Activated T-helper 2 cell treated with anti-CD3 and anti-CD28 coated beads, Interferon-gamma antibody, Interleukin-2, Interleukin-4, amounts not matched to agents 10 μg/mL and 5 μg/mL and 100 μg/mL, durations not matched to agents 14 hours and 24 hours and 36 hours (primary cell): ENCODE measurements at regions not wholly inside any gene's neighbourhood (a gene's known extent, or its start where the extent isn't known, plus 50 kb on each side); places are given as distances from the start of the nearest gene placed in this dataset.
"Not testable (repeated sequence)": the region's sequence is repeated elsewhere in the genome, so short reads cannot be mapped to it uniquely, and the experiment has no call there.

Source experiments
- DNase-seq: peaks from one replicate; pipeline ENCODE4 v3.0.0; 2021; ENCODE audit warnings: low spot score
- H3K27ac Mint-ChIP-seq: one replicate; pipeline ENCODE4 v1.8.0; 2021; ENCODE audit warnings: mixed read lengths
- H3K27me3 Mint-ChIP-seq: one replicate; pipeline ENCODE4 v1.8.0; 2021; ENCODE audit warnings: low read depth, mixed read lengths
- H3K36me3 Mint-ChIP-seq: one replicate; pipeline ENCODE4 v1.8.0; 2021; ENCODE audit warnings: low read depth, mixed read lengths
- H3K4me1 Mint-ChIP-seq: one replicate; pipeline ENCODE4 v1.8.0; 2021; ENCODE audit warnings: low read depth, mixed read lengths
- H3K4me3 Mint-ChIP-seq: one replicate; pipeline ENCODE4 v1.8.0; 2021; ENCODE audit warnings: low read depth, mild to moderate bottlenecking, moderate library complexity, mixed read lengths
- H3K9me3 Mint-ChIP-seq: one replicate; pipeline ENCODE4 v1.8.0; 2021; ENCODE audit warnings: mixed read lengths
- intact Hi-C: fragments of 100-400 bp; cut with micrococcal nuclease; formaldehyde crosslinking; loops from one replicate; pipeline ENCODE4 v1.15.1; 2023

DNA sequence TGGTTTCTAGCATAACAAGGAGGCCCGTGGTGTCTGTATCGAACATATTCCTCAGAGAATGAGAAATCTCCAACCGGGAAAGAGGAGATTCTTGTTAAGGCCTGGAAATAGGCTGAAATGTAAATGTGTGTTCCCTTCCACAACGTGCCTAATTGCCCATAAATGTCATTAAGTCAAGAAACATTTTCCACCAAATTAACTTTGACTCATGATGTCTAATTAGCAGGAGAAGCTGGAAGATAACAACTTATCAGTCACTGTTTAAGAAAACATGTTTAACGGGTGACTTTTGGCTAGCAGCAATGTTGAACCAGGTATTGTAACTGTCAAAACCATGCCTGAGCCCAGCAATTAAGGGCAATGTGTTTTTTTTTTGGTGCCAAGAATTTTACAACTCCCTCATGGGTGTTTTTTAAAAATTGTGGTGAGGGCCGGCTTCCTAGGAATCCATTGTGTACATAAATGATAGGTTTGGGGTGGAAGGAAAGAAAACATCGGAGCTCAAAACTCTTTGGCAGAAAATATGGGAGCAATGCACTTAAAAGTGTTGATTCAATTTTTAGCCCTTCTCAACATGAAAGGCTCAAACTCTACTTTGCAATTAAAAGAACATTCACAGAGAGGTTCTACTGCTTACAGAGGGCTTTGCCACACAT is 67.0 kb downstream of the OLIG1 start:
- H3K27me3 Mint-ChIP-seq, result peaks cover 9% of the 10 kb centered on the region
- DNase-seq, result no peak
- no peaks in the 10 kb centered on the region for H3K9me3 Mint-ChIP-seq
- no peaks in the 10 kb centered on the region for H3K4me1 Mint-ChIP-seq
- no peak overlapping the region for H3K4me3 Mint-ChIP-seq
- intact Hi-C loops, result no loop called here
- H3K27ac Mint-ChIP-seq, result no peak overlapping the region
- no peaks in the 10 kb centered on the region for H3K36me3 Mint-ChIP-seq

DNA sequence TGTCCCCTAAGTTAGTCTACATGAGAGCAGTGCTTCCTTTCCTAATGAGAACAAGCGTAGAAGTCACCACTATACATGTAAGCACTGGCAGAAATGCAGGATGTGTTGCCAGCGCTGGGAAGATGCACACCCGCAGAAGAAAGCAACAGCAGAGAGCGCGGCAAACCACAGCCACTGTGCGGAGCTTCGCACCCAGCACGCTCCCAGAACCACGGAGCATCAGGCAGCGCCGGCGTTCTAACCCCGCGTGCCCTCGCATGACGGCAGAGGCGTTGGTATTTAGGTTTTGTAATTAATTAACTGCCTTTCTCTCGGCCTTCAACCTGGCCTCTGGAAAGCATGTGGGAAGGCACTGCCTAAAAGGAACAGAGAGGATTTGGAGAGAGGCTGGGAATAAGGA is 69.1 kb downstream of the OLIG1 start:
- Mint-ChIP-seq H3K4me3 (no peak overlapping the region), H3K9me3 (no peaks in the 10 kb centered on the region)
- intact Hi-C loops, result no loop called here

GRCh38 chr21:33140288-33140687 is 70.3 kb downstream of the OLIG1 start:
- Mint-ChIP-seq H3K27ac (no peak overlapping the region), H3K4me3 (no peak overlapping the region), H3K9me3 (no peaks in the 10 kb centered on the region), H3K36me3 (no peaks in the 10 kb centered on the region), H3K27me3 (peaks cover 12% of the 10 kb centered on the region), H3K4me1 (no peaks in the 10 kb centered on the region)
- no peak for DNase-seq
- intact Hi-C loops, result no loop called here

More for the DNA sequence above, 69.1 kb downstream of the OLIG1 start:
- peaks cover 9% of the 10 kb centered on the region for H3K27me3 Mint-ChIP-seq
- H3K4me1 Mint-ChIP-seq, result no peaks in the 10 kb centered on the region
- no peak for DNase-seq
- no peak overlapping the region for H3K27ac Mint-ChIP-seq
- no peaks in the 10 kb centered on the region for H3K36me3 Mint-ChIP-seq

GRCh38 chr21:33146467-33146866 is 76.5 kb downstream of the OLIG1 start:
- Mint-ChIP-seq H3K4me3 (no peak overlapping the region), H3K4me1 (no peaks in the 10 kb centered on the region), H3K27me3 (peaks cover 17% of the 10 kb centered on the region), H3K27ac (no peak overlapping the region), H3K36me3 (no peaks in the 10 kb centered on the region), H3K9me3 (no peaks in the 10 kb centered on the region)
- DNase-seq, result no peak
- intact Hi-C loops, result no loop called here

- no peak for DNase-seq
- Mint-ChIP-seq H3K27ac (no peak overlapping the region), H3K4me1 (no peaks in the 10 kb centered on the region), H3K27me3 (peaks cover 27% of the 10 kb centered on the region), H3K4me3 (no peak overlapping the region), H3K36me3 (no peaks in the 10 kb centered on the region), H3K9me3 (no peaks in the 10 kb centered on the region)
- intact Hi-C loops, result no loop called here
Observed at GRCh38 chr21:33149181-33149580, 79.2 kb downstream of the OLIG1 start.

DNA sequence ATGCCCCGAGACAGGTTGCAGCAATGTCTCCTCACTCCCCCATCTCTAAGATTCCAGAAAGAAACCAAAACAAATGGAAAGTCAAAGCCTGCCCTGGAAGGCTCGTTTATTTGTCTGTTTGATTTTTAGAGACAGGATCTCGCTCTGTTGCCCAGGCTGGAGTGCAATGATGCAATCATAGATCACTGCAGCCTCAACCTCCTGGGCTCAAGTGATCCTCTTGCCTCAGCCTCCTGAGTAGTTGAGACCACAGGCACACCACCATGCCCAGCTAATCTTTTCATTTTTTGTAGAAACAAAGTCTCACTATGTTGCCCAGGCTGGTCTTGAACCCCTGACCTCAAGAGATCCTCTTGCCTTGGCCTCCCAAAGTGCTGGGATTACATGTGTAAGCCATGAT is 78.8 kb upstream of the IFNAR2 start:
- H3K36me3 Mint-ChIP-seq, DNase-seq, H3K27ac Mint-ChIP-seq, intact Hi-C loops, H3K4me3 Mint-ChIP-seq, H3K4me1 Mint-ChIP-seq, H3K9me3 Mint-ChIP-seq: not testable (repeated sequence)
- peaks cover 23% of the 10 kb centered on the region for H3K27me3 Mint-ChIP-seq

DNA sequence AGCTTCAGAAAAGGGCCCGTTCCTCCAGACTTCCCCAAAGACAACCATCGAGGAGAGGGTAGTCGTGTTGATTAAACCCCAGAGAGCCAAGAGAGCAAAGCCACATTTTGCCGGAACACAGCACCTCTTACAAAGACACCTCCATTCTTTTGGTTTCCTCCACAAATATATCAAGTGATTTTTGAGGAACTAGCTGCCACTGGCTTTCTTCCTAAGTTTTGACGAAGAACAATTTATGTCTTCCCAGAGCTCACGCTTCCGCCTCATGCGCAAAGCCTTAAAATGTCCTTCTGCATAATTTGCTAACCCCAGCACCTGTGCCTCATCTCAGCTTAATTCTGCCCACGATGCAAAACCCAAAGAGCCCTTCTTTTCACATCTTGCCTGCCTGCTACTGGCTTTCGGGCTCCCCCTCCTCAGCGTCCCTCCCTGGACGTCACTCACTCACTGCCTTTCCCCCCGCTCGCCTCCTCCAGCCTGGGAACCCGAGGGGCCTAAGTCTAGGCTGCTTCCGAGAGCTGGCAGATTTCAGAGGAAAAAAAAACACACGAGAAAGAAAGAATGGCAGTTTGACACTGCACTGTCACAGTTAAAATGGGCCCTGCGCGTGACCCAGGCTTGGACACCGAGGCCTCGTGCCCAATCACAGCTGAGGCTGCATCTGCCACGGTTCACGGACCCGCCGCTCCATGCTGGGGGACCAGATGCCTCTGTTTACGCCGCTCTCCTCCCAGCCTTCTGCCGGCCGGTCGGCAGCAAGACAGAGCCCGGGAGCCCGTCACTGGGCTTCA is 77.6 kb upstream of the IFNAR2 start:
- no peak overlapping the region for H3K4me3 Mint-ChIP-seq
- H3K27ac Mint-ChIP-seq, result no peak overlapping the region
- H3K27me3 Mint-ChIP-seq, result peaks cover 23% of the 10 kb centered on the region
- H3K36me3 Mint-ChIP-seq, result no peaks in the 10 kb centered on the region
- peaks cover 2% of the 10 kb centered on the region for H3K4me1 Mint-ChIP-seq
- no peaks in the 10 kb centered on the region for H3K9me3 Mint-ChIP-seq
- no peak for DNase-seq
- intact Hi-C loops, result no loop called here

DNA sequence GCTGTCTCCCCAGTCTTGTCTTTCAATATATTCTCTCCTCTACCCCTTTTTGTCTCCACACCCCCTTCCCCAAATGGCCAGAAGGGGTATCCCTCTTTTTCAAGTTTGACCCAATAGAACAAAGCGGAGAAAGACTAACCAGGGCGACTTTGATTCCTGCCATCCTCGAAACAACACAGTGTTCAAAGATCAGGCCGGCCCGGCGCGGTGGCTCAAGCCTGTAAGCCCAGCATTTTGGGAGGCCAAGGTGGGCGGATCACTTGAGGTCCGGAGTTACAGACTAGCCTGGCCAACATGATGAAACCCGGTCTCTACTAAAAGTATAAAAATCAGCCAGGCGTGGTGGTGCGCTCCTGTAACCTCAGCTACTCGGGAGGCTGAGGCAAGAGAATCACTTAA is 77.0 kb upstream of the IFNAR2 start:
- peaks cover 2% of the 10 kb centered on the region for H3K4me1 Mint-ChIP-seq
- no peaks in the 10 kb centered on the region for H3K9me3 Mint-ChIP-seq
- H3K36me3 Mint-ChIP-seq, result no peaks in the 10 kb centered on the region
- DNase-seq, result no peak
- intact Hi-C loops, result no loop called here
- H3K27me3 Mint-ChIP-seq, result peaks cover 26% of the 10 kb centered on the region
- H3K27ac Mint-ChIP-seq, result no peak overlapping the region
- H3K4me3 Mint-ChIP-seq, result no peak overlapping the region

GRCh38 chr21:33155005-33155404 is 74.7 kb upstream of the IFNAR2 start:
- Mint-ChIP-seq H3K27me3 (peaks cover 36% of the 10 kb centered on the region), H3K4me1 (peaks cover 2% of the 10 kb centered on the region), H3K9me3 (peaks cover 6% of the 10 kb centered on the region), H3K27ac (no peak overlapping the region), H3K36me3 (no peaks in the 10 kb centered on the region), H3K4me3 (no peak overlapping the region)
- intact Hi-C loops, result no loop called here
- DNase-seq, result no peak

DNA sequence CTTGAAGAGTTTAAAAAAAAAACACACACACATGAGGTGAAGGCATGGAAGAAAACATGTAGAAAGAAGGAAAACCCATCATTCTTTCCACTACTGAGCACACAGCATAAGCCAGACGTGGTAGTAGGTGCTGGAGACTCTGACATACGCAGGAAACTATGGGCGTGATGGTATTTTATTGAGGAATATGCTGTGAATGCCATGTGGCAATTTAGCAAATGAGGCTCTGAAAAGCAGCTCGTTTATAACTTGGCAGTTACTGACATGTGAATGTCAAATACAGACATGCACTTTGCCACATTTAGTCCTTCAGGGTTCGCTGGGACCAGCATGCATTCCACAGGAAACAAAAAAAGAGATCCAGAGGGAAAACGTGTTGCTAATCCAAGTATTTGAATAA is 74.3 kb upstream of the IFNAR2 start:
- no peaks in the 10 kb centered on the region for H3K36me3 Mint-ChIP-seq
- peaks cover 6% of the 10 kb centered on the region for H3K9me3 Mint-ChIP-seq
- no peak overlapping the region for H3K27ac Mint-ChIP-seq
- peaks cover 2% of the 10 kb centered on the region for H3K4me1 Mint-ChIP-seq
- intact Hi-C loops, result no loop called here
- peaks cover 38% of the 10 kb centered on the region for H3K27me3 Mint-ChIP-seq
- H3K4me3 Mint-ChIP-seq, result no peak overlapping the region
- no peak for DNase-seq

GRCh38 chr21:33157303-33157702 is 72.4 kb upstream of the IFNAR2 start:
- DNase-seq, result no peak
- Mint-ChIP-seq H3K9me3 (peaks cover 6% of the 10 kb centered on the region), H3K36me3 (no peaks in the 10 kb centered on the region), H3K27me3 (peaks cover 37% of the 10 kb centered on the region), H3K4me1 (peaks cover 2% of the 10 kb centered on the region), H3K27ac (no peak overlapping the region), H3K4me3 (no peak overlapping the region)
- intact Hi-C loops, result no loop called here

- Mint-ChIP-seq H3K27ac (no peak overlapping the region), H3K4me1 (peaks cover 2% of the 10 kb centered on the region), H3K36me3 (no peaks in the 10 kb centered on the region), H3K4me3 (no peak overlapping the region), H3K27me3 (peaks cover 36% of the 10 kb centered on the region), H3K9me3 (peaks cover 6% of the 10 kb centered on the region)
- intact Hi-C loops, result no loop called here
- DNase-seq, result no peak
Observed at GRCh38 chr21:33158654-33159053, 71.1 kb upstream of the IFNAR2 start.

DNA sequence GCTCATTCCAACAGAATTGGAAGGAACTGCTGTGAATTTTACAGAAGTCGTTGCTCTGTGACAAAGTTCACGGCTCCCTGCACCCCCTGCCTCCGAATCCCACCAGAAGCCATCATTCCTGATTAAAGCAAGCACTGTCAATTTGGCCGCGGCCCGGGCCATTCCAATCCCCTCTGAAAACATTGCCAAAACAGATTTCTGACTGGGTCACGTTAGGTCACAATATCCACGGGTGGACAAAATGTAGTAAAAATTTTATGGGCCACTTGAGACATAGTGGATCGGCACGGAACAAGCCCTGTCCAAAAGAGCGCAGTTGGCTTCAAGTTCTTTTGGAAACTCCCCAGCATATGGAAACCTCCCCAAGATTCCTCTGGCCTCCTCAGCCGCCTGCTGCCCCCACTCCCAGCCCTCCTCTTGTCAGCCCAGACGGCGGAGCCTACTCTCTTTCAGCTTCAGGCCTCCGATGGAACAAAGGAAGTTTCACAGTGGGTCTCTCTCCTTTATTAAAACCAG is 67.2 kb upstream of the IFNAR2 start:
- no peaks in the 10 kb centered on the region for H3K4me1 Mint-ChIP-seq
- no peak overlapping the region for H3K4me3 Mint-ChIP-seq
- no peak for DNase-seq
- peaks cover 6% of the 10 kb centered on the region for H3K9me3 Mint-ChIP-seq
- H3K27me3 Mint-ChIP-seq, result peaks cover 30% of the 10 kb centered on the region
- H3K27ac Mint-ChIP-seq, result no peak overlapping the region
- intact Hi-C loops, result no loop called here
- no peaks in the 10 kb centered on the region for H3K36me3 Mint-ChIP-seq
